Gastroesophageal sphincter (tissue), 4 donors: ENCODE measurements at regions not wholly inside any gene's neighbourhood (a gene's known extent, or its start where the extent isn't known, plus 50 kb on each side); places are given as distances from the start of the nearest gene placed in this dataset.

Source experiments
- ATAC-seq: fragments of 150-250 bp; one replicate; pipeline ENCODE4 v1.9.1; 2016; ENCODE audit warnings: mild to moderate bottlenecking, moderate library complexity
- H3K27ac ChIP-seq, 4 donors: fragments of 200-600 bp; sonication (generic) in 3 of 4; 1 replicate in 3 of 4; 2 replicates in 1 of 4; pipeline ENCODE4 v1.5.1; 2016 to 2019
- H3K27me3 ChIP-seq: fragments of 200-600 bp; sonication (generic); one replicate; pipeline ENCODE4 v1.5.1; 2019
- H3K36me3 ChIP-seq, 2 donors: fragments of 200-600 bp; sonication (generic); one replicate each; pipeline ENCODE4 v1.5.1; 2019; ENCODE audit warnings: control low read depth in 1 of 2
- H3K4me1 ChIP-seq, 3 donors: fragments of 200-600 bp; sonication (generic); 1 replicate in 2 of 3; 2 replicates in 1 of 3; pipeline ENCODE4 v1.5.1; 2016 to 2019; ENCODE audit warnings: control low read depth in 2 of 3
- H3K4me3 ChIP-seq, 2 donors: fragments of 200-600 bp; sonication (generic); one replicate each; pipeline ENCODE4 v1.5.1; 2019; ENCODE audit warnings: mild to moderate bottlenecking in 1 of 2, moderate library complexity in 1 of 2
- H3K9me3 ChIP-seq, 3 donors: fragments of 200-600 bp; sonication (generic); one replicate each; pipeline ENCODE4 v1.5.1; 2017 to 2019; ENCODE audit warnings: control low read depth in 2 of 3
- CTCF ChIP-seq, 4 experiments: fragments of 200-600 bp in 2 of 4; fragments of 450-650 bp in 2 of 4; sonication (generic) in 1 of 4; IDR thresholded peaks; one replicate each; pipeline ENCODE4 v1.5.1; 2017 to 2019; ENCODE audit warnings: antibody characterized with exemption in 4 of 4, mild to moderate bottlenecking in 2 of 4, moderate library complexity in 2 of 4
- EP300 ChIP-seq: sonication (generic); formaldehyde crosslinking; IDR thresholded peaks from one replicate; pipeline ENCODE4 v1.6.1; 2017; ENCODE audit warnings: antibody characterized with exemption, mild to moderate bottlenecking
- POLR2A ChIP-seq, 2 donors: fragments of 450-650 bp; IDR thresholded peaks; one replicate each; pipeline ENCODE4 v1.6.1; 2017; ENCODE audit warnings: antibody characterized with exemption in 2 of 2, mild to moderate bottlenecking in 2 of 2, moderate library complexity in 1 of 2
- POLR2AphosphoS5 ChIP-seq: sonication (generic); formaldehyde crosslinking; IDR thresholded peaks from one replicate; pipeline ENCODE4 v1.6.1; 2017; ENCODE audit warnings: antibody characterized with exemption
- WGBS, 2 donors: methylation state at CpG; one replicate each; pipeline ENCODE4 v1.1.5; 2018; ENCODE audit warnings: low coverage in 1 of 2; 5-methylcytosine and 5-hydroxymethylcytosine counted together

- H3K36me3 ChIP-seq, result no peaks in the 10 kb centered on the region
- no peak overlapping the region for H3K4me3 ChIP-seq
- H3K9me3 ChIP-seq, result no peaks in the 10 kb centered on the region
- H3K27ac ChIP-seq, result no peak overlapping the region
- no peak for ATAC-seq
- no peaks in the 10 kb centered on the region for H3K27me3 ChIP-seq
- no peaks in the 10 kb centered on the region for H3K4me1 ChIP-seq
- TF ChIP-seq POLR2AphosphoS5 (no peak), EP300 (no peak), CTCF (IDR thresholded peaks at IDR 0.05) (no peak), POLR2A (IDR thresholded peaks at IDR 0.05) (no peak)
Observed at GRCh38 chr3:30145281-30145680, 461.1 kb upstream of the TGFBR2 start.

- no peaks in the 10 kb centered on the region for H3K4me1 ChIP-seq
- ATAC-seq, result no peak
- H3K27me3 ChIP-seq, result no peaks in the 10 kb centered on the region
- no peak overlapping the region for H3K4me3 ChIP-seq
- no peaks in the 10 kb centered on the region for H3K36me3 ChIP-seq
- no peak overlapping the region for H3K27ac ChIP-seq
- H3K9me3 ChIP-seq, result no peaks in the 10 kb centered on the region
- TF ChIP-seq POLR2AphosphoS5 (no peak), POLR2A (IDR thresholded peaks at IDR 0.05) (no peak), CTCF (IDR thresholded peaks at IDR 0.05) (no peak), EP300 (no peak)
Observed at GRCh38 chr3:30146978-30147377, 459.4 kb upstream of the TGFBR2 start.

GRCh38 chr3:30154853-30155252 is 451.5 kb upstream of the TGFBR2 start:
- TF ChIP-seq CTCF (IDR thresholded peaks at IDR 0.05) (no peak), POLR2AphosphoS5 (no peak), POLR2A (IDR thresholded peaks at IDR 0.05) (no peak), EP300 (no peak)
- Histone ChIP-seq H3K4me3 (no peak overlapping the region), H3K9me3 (no peaks in the 10 kb centered on the region), H3K4me1 (peaks cover 0 to 9% (median 0%) of the 10 kb centered on the region in 3 donors), H3K27me3 (no peaks in the 10 kb centered on the region), H3K36me3 (no peaks in the 10 kb centered on the region), H3K27ac (no peak overlapping the region)
- WGBS, 2 donors, result 81 to 86% methylated on average over 2 of the region's 2 CpGs
- ATAC-seq, result no peak

GRCh38 chr3:30155755-30156154 is 450.6 kb upstream of the TGFBR2 start:
- ATAC-seq, result no peak
- Histone ChIP-seq H3K4me1 (peaks cover 0 to 9% (median 0%) of the 10 kb centered on the region in 3 donors), H3K27me3 (no peaks in the 10 kb centered on the region), H3K36me3 (no peaks in the 10 kb centered on the region), H3K9me3 (no peaks in the 10 kb centered on the region), H3K4me3 (no peak overlapping the region), H3K27ac (no peak overlapping the region)
- TF ChIP-seq POLR2A (IDR thresholded peaks at IDR 0.05) (no peak), EP300 (no peak), POLR2AphosphoS5 (no peak), CTCF (IDR thresholded peaks at IDR 0.05) (no peak)
- 65 to 73% methylated on average over 3 of the region's 3 CpGs for WGBS, 2 donors

- peaks cover 4 to 19% (median 7%) of the 10 kb centered on the region in 3 donors for H3K4me1 ChIP-seq
- H3K27me3 ChIP-seq, result no peaks in the 10 kb centered on the region
- H3K27ac ChIP-seq, result no peak overlapping the region
- no peaks in the 10 kb centered on the region for H3K9me3 ChIP-seq
- TF ChIP-seq POLR2A (IDR thresholded peaks at IDR 0.05) (no peak), POLR2AphosphoS5 (no peak), CTCF (IDR thresholded peaks at IDR 0.05) (no peak), EP300 (no peak)
- no peak for ATAC-seq
- H3K36me3 ChIP-seq, result no peaks in the 10 kb centered on the region
- 85% methylated on average over 4 of the region's 4 CpGs for WGBS, 2 donors
- no peak overlapping the region for H3K4me3 ChIP-seq
Observed at GRCh38 chr3:30156586-30157498, 449.6 kb upstream of the TGFBR2 start.
